SK-N-SH (cell line): ENCODE measurements at regions not wholly inside any gene's neighbourhood (a gene's known extent, or its start where the extent isn't known, plus 50 kb on each side); places are given as distances from the start of the nearest gene placed in this dataset.
A peak's percentile ranks its signal among the peaks of the same experiment; 100 is the strongest.

Source experiments
- CTCF ChIA-PET: fragments of 300-600, 350-600 bp; formaldehyde crosslinking; extraction: SDS; loops from one replicate; lab custom pipeline; 2021; lab: Yijun Ruan, JAX
- POLR2A ChIA-PET: fragments of 350-600 bp; sonication (Branson Sonifier 250); formaldehyde crosslinking; extraction: SDS; loops from one replicate; lab custom pipeline; 2020; ENCODE audit warnings: antibody characterized with exemption, inconsistent platforms; lab: Yijun Ruan, JAX
- DNase-seq: peaks from one replicate; pipeline ENCODE4 v3.0.0; 2012
- H2AFZ ChIP-seq: fragments of 200-600 bp; sonication (generic); 2 replicates; pipeline ENCODE4 v1.8.1; 2016; ENCODE audit warnings: antibody characterized with exemption, mild to moderate bottlenecking, low read depth
- H3F3A ChIP-seq: fragments of 200-600 bp; sonication (generic); replicated peaks from 2 replicates; pipeline ENCODE3; 2016; ENCODE audit warnings: antibody characterized with exemption, mild to moderate bottlenecking; ENCODE audit not compliant: insufficient read depth
- H3K27ac ChIP-seq, 2 experiments: fragments of 200-500 bp in 1 of 2; fragments of 200-600 bp in 1 of 2; sonication (Bioruptor generic) in 1 of 2; sonication (generic), shearing (Covaris generic) in 1 of 2; 2 replicates each; pipeline versions ENCODE4 v1.5.1 to v1.6.1; 2014 to 2016; ENCODE audit warnings: low read depth in 2 of 2, inconsistent platforms in 1 of 2, low read length in 1 of 2, mild to moderate bottlenecking in 1 of 2, mixed read lengths in 1 of 2
- H3K27me3 ChIP-seq: fragments of 200-600 bp; sonication (generic), shearing (Covaris generic); 2 replicates; pipeline ENCODE4 v1.6.1; 2016; ENCODE audit warnings: mixed run types; ENCODE audit not compliant: insufficient read depth
- H3K36me3 ChIP-seq, 2 experiments: fragments of 200-500 bp in 1 of 2; fragments of 200-600 bp in 1 of 2; sonication (Bioruptor generic) in 1 of 2; sonication (generic) in 1 of 2; replicated peaks in 1 of 2; 2 replicates each; pipeline versions ENCODE3 to v1.5.1; 2014 to 2016; ENCODE audit warnings: low read length in 1 of 2, mild to moderate bottlenecking in 1 of 2; ENCODE audit not compliant: insufficient read depth in 2 of 2, control insufficient read depth in 1 of 2
- H3K4me1 ChIP-seq, 2 experiments: fragments of 200-500 bp in 1 of 2; fragments of 200-600 bp in 1 of 2; sonication (Bioruptor generic) in 1 of 2; sonication (generic), shearing (Covaris generic) in 1 of 2; 2 replicates each; pipeline versions ENCODE4 v1.5.1 to v1.6.1; 2014 to 2016; ENCODE audit warnings: low read depth in 1 of 2, low read length in 1 of 2, mixed run types in 1 of 2; ENCODE audit not compliant: insufficient read depth in 2 of 2, control insufficient read depth in 1 of 2
- H3K4me2 ChIP-seq: fragments of 200-600 bp; sonication (generic), shearing (Covaris generic); 2 replicates; pipeline ENCODE4 v1.6.1; 2017; ENCODE audit warnings: mixed run types
- H3K4me3 ChIP-seq, 2 experiments: fragments of 200-500 bp in 1 of 2; fragments of 200-600 bp in 1 of 2; sonication (Bioruptor generic) in 1 of 2; sonication (generic), shearing (Covaris generic) in 1 of 2; 2 replicates each; pipeline versions ENCODE4 v1.5.1 to v1.8.1; 2014 to 2016; ENCODE audit warnings: low read depth in 2 of 2, inconsistent platforms in 1 of 2, low read length in 1 of 2, mild to moderate bottlenecking in 1 of 2, mixed read lengths in 1 of 2, moderate library complexity in 1 of 2
- H3K79me2 ChIP-seq: fragments of 200-600 bp; sonication (generic); 2 replicates; pipeline ENCODE4 v1.8.1; 2017; ENCODE audit warnings: mild to moderate bottlenecking; ENCODE audit not compliant: insufficient read depth
- H3K9ac ChIP-seq: fragments of 200-600 bp; sonication (generic); 2 replicates; pipeline ENCODE4 v1.6.1; 2017; ENCODE audit warnings: mixed run types
- H3K9me2 ChIP-seq: fragments of 200-600 bp; sonication (generic); 2 replicates; pipeline ENCODE4 v1.6.1; 2017; ENCODE audit warnings: mixed run types
- H3K9me3 ChIP-seq: fragments of 200-600 bp; sonication (generic); 2 replicates; pipeline ENCODE4 v1.6.1; 2017; ENCODE audit warnings: mixed run types, mild to moderate bottlenecking, moderate library complexity
- H4K20me1 ChIP-seq: fragments of 200-600 bp; sonication (generic); 2 replicates; pipeline ENCODE4 v1.6.1; 2017; ENCODE audit warnings: mild to moderate bottlenecking, mixed run types; ENCODE audit not compliant: insufficient read depth
- CHD2 ChIP-seq: fragments of 150-350 bp; IDR thresholded peaks from 2 replicates; pipeline ENCODE4 v1.6.1; 2018; ENCODE audit warnings: low read length; ENCODE audit not compliant: partially characterized antibody
- ELF1 ChIP-seq: IDR thresholded peaks from 2 replicates; pipeline ENCODE4 v1.4.0; 2012
- EP300 ChIP-seq, 2 experiments: IDR thresholded peaks; 2 replicates each; pipeline versions ENCODE4 v1.4.0 to v1.6.1; 2012; ENCODE audit warnings: borderline replicate concordance in 1 of 2, low read depth in 1 of 2, low read length in 1 of 2
- EZH2phosphoT487 ChIP-seq: fragments of 200-600 bp; sonication (generic); IDR thresholded peaks from 2 replicates; pipeline ENCODE4 v1.6.1; 2017; ENCODE audit warnings: low read depth, mixed run types, mild to moderate bottlenecking, antibody characterized with exemption, moderate library complexity, borderline replicate concordance
- FOSL2 ChIP-seq: IDR thresholded peaks from 2 replicates; pipeline ENCODE4 v1.4.0; 2012; ENCODE audit warnings: low read depth, mild to moderate bottlenecking, moderate library complexity, borderline replicate concordance
- FOXJ3 ChIP-seq: sonication (generic); formaldehyde crosslinking; IDR thresholded peaks from 2 replicates; pipeline ENCODE4 v1.5.1; 2020; ENCODE audit warnings: mild to moderate bottlenecking, missing genetic modification reagents
- FOXM1 ChIP-seq: IDR thresholded peaks from 2 replicates; pipeline ENCODE4 v1.4.0; 2012; ENCODE audit warnings: low read depth, mild to moderate bottlenecking
- GABPA ChIP-seq: IDR thresholded peaks from 2 replicates; pipeline ENCODE4 v1.4.0; 2012; ENCODE audit warnings: low read depth, mild to moderate bottlenecking
- MEF2A ChIP-seq: IDR thresholded peaks from 2 replicates; pipeline ENCODE4 v1.4.0; 2012; ENCODE audit warnings: low read depth, borderline replicate concordance
- MXI1 ChIP-seq: IDR thresholded peaks from 2 replicates; pipeline ENCODE4 v1.6.1; 2012; ENCODE audit warnings: mild to moderate bottlenecking, low read depth, low read length, improper control_type of control experiment
- NFIC ChIP-seq: IDR thresholded peaks from 2 replicates; pipeline ENCODE4 v1.4.0; 2012; ENCODE audit warnings: borderline replicate concordance
- NRF1 ChIP-seq: IDR thresholded peaks from 2 replicates; pipeline ENCODE4 v1.6.1; 2012; ENCODE audit warnings: low read depth, mild to moderate bottlenecking, low read length
- PBX3 ChIP-seq: IDR thresholded peaks from 2 replicates; pipeline ENCODE4; 2012
- POLR2AphosphoS5 ChIP-seq: IDR thresholded peaks from 2 replicates; pipeline ENCODE4 v1.6.1; 2012; ENCODE audit warnings: low read depth, low read length
- RCOR1 ChIP-seq: fragments of 150-350 bp; IDR thresholded peaks from 2 replicates; pipeline ENCODE4 v1.6.1; 2017; ENCODE audit warnings: antibody characterized with exemption, low read length
- RFX5 ChIP-seq: IDR thresholded peaks from 2 replicates; pipeline ENCODE4 v1.6.1; 2012; ENCODE audit warnings: mild to moderate bottlenecking, improper control_type of control experiment, low read length
- SMC3 ChIP-seq: IDR thresholded peaks from 2 replicates; pipeline ENCODE4 v1.6.1; 2012; ENCODE audit warnings: low read depth, low read length, improper control_type of control experiment
- TAF1 ChIP-seq: IDR thresholded peaks from 2 replicates; pipeline ENCODE4 v1.6.1; 2012; ENCODE audit warnings: low read depth, mild to moderate bottlenecking, low read length, moderate library complexity, borderline replicate concordance
- TCF12 ChIP-seq: IDR thresholded peaks from 2 replicates; pipeline ENCODE4 v1.4.0; 2012
- TEAD4 ChIP-seq: IDR thresholded peaks from 2 replicates; pipeline ENCODE4 v1.4.0; 2012; ENCODE audit warnings: mild to moderate bottlenecking, borderline replicate concordance; ENCODE audit not compliant: insufficient read depth
- WGBS: methylation state at CpG from one replicate; pipeline ENCODE4 v1.1.6; 2017; ENCODE audit warnings: low lambda C conversion rate; 5-methylcytosine and 5-hydroxymethylcytosine counted together

DNA sequence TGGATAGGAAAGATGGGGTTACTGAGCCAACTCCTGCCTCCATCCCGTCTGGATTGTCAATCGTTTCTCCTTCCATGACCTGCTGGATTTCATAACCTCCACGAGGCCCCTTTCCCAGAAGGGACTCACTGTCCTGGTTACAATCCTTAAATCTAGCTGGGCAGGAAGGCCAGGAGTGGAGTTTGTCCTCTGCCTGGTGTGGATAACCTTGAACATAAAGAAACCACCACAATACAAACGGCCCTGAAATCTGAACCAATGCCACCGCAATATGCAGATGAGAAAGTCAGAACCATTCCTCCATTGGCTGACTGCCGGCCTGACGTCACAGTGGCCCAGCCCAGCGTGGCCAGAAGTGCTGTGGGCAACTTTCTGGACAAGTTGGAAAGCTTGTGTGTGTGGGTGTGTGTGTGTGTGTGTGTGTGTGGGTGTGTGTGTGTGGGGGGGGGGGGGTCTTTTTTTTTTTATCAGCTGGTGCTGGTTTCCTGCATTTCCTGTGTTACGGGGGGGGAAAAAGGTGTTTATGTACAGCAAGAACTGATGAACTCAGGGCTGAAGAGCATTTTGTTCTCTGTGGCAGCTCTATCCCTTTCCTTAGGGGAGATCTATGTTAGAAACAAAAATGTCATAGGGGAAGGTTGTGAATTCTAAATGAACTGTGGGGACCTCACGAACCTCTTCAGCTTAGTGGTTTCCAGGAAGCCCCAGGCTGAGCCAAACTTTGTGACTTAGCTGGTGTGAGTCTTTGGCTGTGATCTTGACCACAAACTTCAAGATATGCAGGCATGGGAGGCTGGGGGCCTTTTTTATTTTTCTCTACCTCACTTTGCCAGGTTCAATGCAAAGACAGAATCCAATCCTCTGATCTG is 81.6 kb upstream of the MED13L start:
- TF ChIP-seq MXI1: 0 out of 2 replicates have a peak, but pooled peaks have one; percentile 18
- no peak for TF ChIP-seq TAF1
- TF ChIP-seq POLR2AphosphoS5: 0 out of 2 replicates have a peak, but pooled peaks have one; percentile 65
- TF ChIP-seq RCOR1: peak; percentile 58; the same call in 1 of the 2 replicates
- peak; percentile 89 for TF ChIP-seq RFX5
- Histone ChIP-seq H3K27ac (peak overlapping the region; percentile 91 to 94), H2AFZ (peak overlapping the region; percentile 79), H4K20me1 (no peaks in the 10 kb centered on the region), H3K9me3 (no peaks in the 10 kb centered on the region), H3K4me3 (peak overlapping the region; percentile 28 to 55), H3K4me2 (peak overlapping the region; percentile 78), H3K27me3 (no peaks in the 10 kb centered on the region), H3K9ac (peak overlapping the region; percentile 58; the same call in 1 of the 2 replicates), H3K4me1 (peaks cover 5 to 12% of the 10 kb centered on the region in 2 experiments; a peak in 3 of 4 replicates), H3F3A (peaks cover 15% of the 10 kb centered on the region), H3K79me2 (no peaks in the 10 kb centered on the region), H3K36me3 (no peaks in the 10 kb centered on the region), H3K9me2 (no peaks in the 10 kb centered on the region)
- 2% methylated on average over 10 of the region's 10 CpGs for WGBS
- POLR2A ChIA-PET: interaction anchor here (1.2 kb wide), 1 partner anchor 9 kb away, joined by 3 read pairs; no protein-coding TSS in a partner anchor
- peak; percentile 84 for DNase-seq
- CTCF ChIA-PET: interaction anchor here (0.8 to 2.0 kb wide), 2 partner anchors 12 to 241 kb away, joined by 3 to 5 read pairs; no protein-coding TSS in a partner anchor

DNA sequence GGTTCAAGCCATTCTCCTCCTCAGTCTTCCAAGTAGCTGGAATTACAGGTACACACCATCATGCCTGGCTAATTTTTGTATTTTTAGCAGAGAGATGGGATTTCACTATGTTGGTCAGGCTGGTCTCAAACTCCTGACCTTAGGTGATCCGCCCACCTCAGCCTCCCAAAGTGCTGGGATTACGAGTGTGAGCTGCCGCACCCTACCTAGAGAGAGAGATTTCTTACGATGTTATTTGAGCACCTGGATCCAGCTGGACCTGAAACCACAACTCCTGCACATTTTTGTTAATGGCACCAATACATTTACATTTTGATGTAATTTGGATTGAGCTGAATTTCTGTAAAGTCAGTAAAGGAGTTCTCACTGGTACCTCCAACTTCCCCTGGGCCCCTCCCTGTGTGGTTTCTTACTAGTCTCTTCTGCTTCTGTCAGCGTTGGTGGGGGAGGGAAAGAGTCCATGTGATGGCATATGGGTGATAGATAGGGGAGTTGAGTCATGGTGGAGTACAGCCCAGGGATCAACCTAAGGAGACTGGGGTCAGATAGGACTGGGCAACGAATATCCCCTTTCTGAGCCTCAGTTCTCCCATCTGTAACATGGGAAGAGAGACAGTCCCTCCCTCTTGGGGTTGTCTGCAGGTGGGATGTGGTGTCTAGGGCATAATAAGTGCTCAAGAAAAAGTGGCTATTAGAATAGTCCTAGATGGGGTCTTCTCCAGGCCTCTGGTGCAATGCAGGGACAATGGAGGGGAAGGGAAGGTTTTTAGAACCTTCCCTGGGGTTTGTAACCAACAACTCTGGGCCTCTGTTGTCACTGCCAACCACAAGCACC is 83.3 kb upstream of the MED13L start:
- no peak overlapping the region for H3K4me3 ChIP-seq
- POLR2A ChIA-PET: no interaction called here
- H3K9me3 ChIP-seq: no peaks in the 10 kb centered on the region
- no peak overlapping the region for H3K9ac ChIP-seq
- peaks cover 17% of the 10 kb centered on the region for H3F3A ChIP-seq
- 84% methylated on average over 6 of the region's 6 CpGs for WGBS
- no peaks in the 10 kb centered on the region for H3K27me3 ChIP-seq
- DNase-seq: no peak
- H3K4me1 ChIP-seq: peaks cover 5 to 12% of the 10 kb centered on the region in 2 experiments; a peak in 3 of 4 replicates
- no peaks in the 10 kb centered on the region for H3K79me2 ChIP-seq
- H3K4me2 ChIP-seq: no peak overlapping the region
- H4K20me1 ChIP-seq: no peaks in the 10 kb centered on the region
- CTCF ChIA-PET: no interaction called here
- no peak for TF ChIP-seq NFIC
- TF ChIP-seq FOXJ3 (CRISPR knock-in tag): no peak
- TF ChIP-seq TCF12: no peak
- TF ChIP-seq FOXM1: no peak
- TF ChIP-seq CHD2: no peak
- no peak for TF ChIP-seq GABPA
- TF ChIP-seq RCOR1: no peak
- TF ChIP-seq ELF1: no peak
- TF ChIP-seq PBX3: no peak
- no peak for TF ChIP-seq EZH2phosphoT487
- TF ChIP-seq NRF1: no peak
- TF ChIP-seq TEAD4: no peak
- no peak for TF ChIP-seq MEF2A
- TF ChIP-seq RFX5: no peak
- TF ChIP-seq EP300 (IDR thresholded peaks at IDR 0.05; ENCODE audit: borderline replicate concordance in 1 of 2, low read depth in 1 of 2, low read length in 1 of 2): no peak
- TF ChIP-seq FOSL2: no peak
- TF ChIP-seq SMC3: no peak
- H3K36me3 ChIP-seq: no peaks in the 10 kb centered on the region
- H3K27ac ChIP-seq: no peak overlapping the region
- no peak overlapping the region for H2AFZ ChIP-seq
- H3K9me2 ChIP-seq: no peaks in the 10 kb centered on the region
